Suprapubic skin (tissue), 4 donors: ENCODE measurements at regions not wholly inside any gene's neighbourhood (a gene's known extent, or its start where the extent isn't known, plus 50 kb on each side); places are given as distances from the start of the nearest gene placed in this dataset.

Experiments
- DNase-seq, 2 donors: peaks; one replicate each; pipeline ENCODE4 v3.0.0-alpha.2; 2019; ENCODE audit warnings: low spot score in 2 of 2
- H3K27ac ChIP-seq: fragments of 200-600 bp; sonication (generic); one replicate; pipeline ENCODE4 v1.5.1; 2019
- H3K27me3 ChIP-seq: fragments of 200-600 bp; sonication (generic); one replicate; pipeline ENCODE4 v1.5.1; 2019
- H3K36me3 ChIP-seq: fragments of 200-600 bp; sonication (generic); one replicate; pipeline ENCODE4 v1.5.1; 2019
- H3K4me1 ChIP-seq: fragments of 200-600 bp; sonication (generic); one replicate; pipeline ENCODE4 v1.5.1; 2019
- H3K4me3 ChIP-seq: fragments of 200-600 bp; sonication (generic); one replicate; pipeline ENCODE4 v1.5.1; 2019; ENCODE audit warnings: mild to moderate bottlenecking
- H3K9me3 ChIP-seq: fragments of 200-600 bp; sonication (generic); one replicate; pipeline ENCODE4 v1.5.1; 2019
- EP300 ChIP-seq: sonication (generic); formaldehyde crosslinking; IDR thresholded peaks from one replicate; pipeline ENCODE4 v1.6.1; 2017; ENCODE audit warnings: antibody characterized with exemption
- POLR2A ChIP-seq, 2 donors: fragments of 450-650 bp; IDR thresholded peaks; one replicate each; pipeline ENCODE4 v1.6.1; 2017; ENCODE audit warnings: antibody characterized with exemption in 2 of 2, mild to moderate bottlenecking in 2 of 2, moderate library complexity in 2 of 2
- POLR2AphosphoS5 ChIP-seq, 3 donors: sonication (generic); formaldehyde crosslinking; IDR thresholded peaks; one replicate each; pipeline ENCODE4 v1.6.1; 2017; ENCODE audit warnings: antibody characterized with exemption in 3 of 3
- WGBS: methylation state at CpG from one replicate; pipeline ENCODE4 v1.1.5; 2018; 5-methylcytosine and 5-hydroxymethylcytosine counted together
- TF ChIP-seq, protein P1 (sequence below), 2 donors: fragments of 200-600 bp in 1 of 2; fragments of 450-650 bp in 1 of 2; sonication (generic) in 1 of 2; IDR thresholded peaks; one replicate each; pipeline ENCODE4 v1.5.1; 2016 to 2019; ENCODE audit warnings: antibody characterized with exemption in 2 of 2, mild to moderate bottlenecking in 1 of 2, moderate library complexity in 1 of 2

DNA sequence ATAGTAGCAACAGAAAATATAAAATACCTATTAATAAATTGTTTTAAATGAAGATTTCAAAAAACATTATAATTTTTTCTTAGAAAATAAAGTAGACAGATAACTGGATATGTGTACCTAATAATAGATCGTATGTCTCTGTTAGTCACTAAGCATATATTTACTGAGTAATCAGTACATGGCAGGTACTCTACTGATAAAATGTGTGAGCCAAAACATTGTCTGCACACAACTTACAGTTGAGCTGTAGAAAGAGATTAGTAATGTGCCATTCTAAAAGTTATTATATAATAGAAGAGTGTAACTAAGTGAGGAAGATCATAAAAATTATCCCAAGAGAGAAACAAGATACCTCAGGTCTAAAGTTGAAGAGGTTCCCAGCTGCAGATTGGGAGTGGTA lies 929.9 kb upstream of the EPHA7 start:
- 66% methylated on average over 1 of the region's 1 CpG for WGBS
- no peak for DNase-seq
- no peaks in the 10 kb centered on the region for H3K4me1 ChIP-seq
- no peaks in the 10 kb centered on the region for H3K9me3 ChIP-seq
- no peak for TF ChIP-seq POLR2A (IDR thresholded peaks at IDR 0.05)
- no peak overlapping the region for H3K4me3 ChIP-seq
- H3K27ac ChIP-seq: no peak overlapping the region
- no peaks in the 10 kb centered on the region for H3K36me3 ChIP-seq
- no peaks in the 10 kb centered on the region for H3K27me3 ChIP-seq

DNA sequence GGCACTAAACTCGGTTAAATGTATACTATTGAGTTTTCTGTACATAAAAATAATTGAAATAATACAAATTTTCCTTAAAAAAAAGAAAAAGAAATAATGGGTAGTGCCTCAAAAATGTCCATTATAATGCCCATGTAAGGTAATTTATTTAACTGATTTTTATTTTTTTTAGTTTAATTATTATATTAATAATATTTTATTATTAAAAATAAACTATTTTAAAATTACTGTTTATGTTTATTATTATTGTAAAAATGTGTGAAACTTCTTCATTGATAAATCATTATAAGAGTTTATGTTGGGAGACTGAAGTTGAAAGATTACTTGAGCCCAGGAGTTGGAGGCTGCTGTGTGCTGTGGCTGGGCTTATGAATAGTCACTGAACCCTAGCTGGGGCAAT lies 925.5 kb upstream of the EPHA7 start:
- no peaks in the 10 kb centered on the region for H3K4me1 ChIP-seq
- H3K27me3 ChIP-seq: no peaks in the 10 kb centered on the region
- no peak for DNase-seq
- H3K9me3 ChIP-seq: no peaks in the 10 kb centered on the region
- H3K36me3 ChIP-seq: no peaks in the 10 kb centered on the region
- H3K4me3 ChIP-seq: no peak overlapping the region
- TF ChIP-seq, protein P1, sequence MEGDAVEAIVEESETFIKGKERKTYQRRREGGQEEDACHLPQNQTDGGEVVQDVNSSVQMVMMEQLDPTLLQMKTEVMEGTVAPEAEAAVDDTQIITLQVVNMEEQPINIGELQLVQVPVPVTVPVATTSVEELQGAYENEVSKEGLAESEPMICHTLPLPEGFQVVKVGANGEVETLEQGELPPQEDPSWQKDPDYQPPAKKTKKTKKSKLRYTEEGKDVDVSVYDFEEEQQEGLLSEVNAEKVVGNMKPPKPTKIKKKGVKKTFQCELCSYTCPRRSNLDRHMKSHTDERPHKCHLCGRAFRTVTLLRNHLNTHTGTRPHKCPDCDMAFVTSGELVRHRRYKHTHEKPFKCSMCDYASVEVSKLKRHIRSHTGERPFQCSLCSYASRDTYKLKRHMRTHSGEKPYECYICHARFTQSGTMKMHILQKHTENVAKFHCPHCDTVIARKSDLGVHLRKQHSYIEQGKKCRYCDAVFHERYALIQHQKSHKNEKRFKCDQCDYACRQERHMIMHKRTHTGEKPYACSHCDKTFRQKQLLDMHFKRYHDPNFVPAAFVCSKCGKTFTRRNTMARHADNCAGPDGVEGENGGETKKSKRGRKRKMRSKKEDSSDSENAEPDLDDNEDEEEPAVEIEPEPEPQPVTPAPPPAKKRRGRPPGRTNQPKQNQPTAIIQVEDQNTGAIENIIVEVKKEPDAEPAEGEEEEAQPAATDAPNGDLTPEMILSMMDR (IDR thresholded peaks at IDR 0.05): no peak
- TF ChIP-seq POLR2A (IDR thresholded peaks at IDR 0.05) (no peak), EP300 (no peak)
- no peak overlapping the region for H3K27ac ChIP-seq
- 82% methylated on average over 1 of the region's 1 CpG for WGBS

DNA sequence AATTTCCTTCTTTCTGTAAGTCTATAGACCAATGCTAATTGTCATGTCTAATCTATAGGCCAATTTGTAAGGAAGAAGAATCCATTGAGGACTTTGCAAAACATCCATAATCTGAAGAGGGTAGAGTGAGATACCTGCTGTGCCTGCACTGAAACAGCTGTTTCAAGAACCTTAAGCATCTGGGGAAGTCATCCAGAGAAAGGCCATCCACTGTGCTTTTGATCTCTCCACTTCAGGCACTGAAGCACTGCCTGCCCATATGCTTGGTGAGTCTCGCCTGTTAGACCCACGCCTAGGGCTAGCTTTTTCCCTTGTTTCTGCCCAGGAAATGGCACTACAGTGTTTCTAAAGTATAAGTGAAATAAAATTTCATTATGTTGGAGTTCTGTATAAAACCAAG lies 921.8 kb upstream of the EPHA7 start:
- H3K4me1 ChIP-seq: no peaks in the 10 kb centered on the region

DNA sequence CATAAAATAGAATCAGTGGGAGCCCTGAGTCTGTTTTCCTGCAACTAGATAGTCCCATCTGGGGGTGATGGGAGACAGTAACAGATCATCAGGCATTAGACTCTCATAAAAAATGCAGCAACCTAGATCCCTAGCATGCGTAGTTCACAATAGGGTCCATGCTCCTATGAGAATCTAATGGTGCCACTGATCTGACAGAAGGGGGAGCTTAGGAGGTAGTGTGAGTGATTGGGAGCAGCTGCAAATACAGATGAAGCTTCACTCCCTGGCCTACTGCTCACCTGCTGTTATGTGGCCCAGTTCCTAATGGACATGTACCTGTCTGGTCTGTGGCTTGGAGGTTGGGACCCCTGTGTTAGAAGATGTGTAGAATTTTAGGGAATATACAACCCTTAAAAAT lies 904.5 kb upstream of the EPHA7 start:
- Histone ChIP-seq H3K36me3 (no peaks in the 10 kb centered on the region), H3K27me3 (no peaks in the 10 kb centered on the region), H3K4me3 (no peak overlapping the region), H3K27ac (no peak overlapping the region), H3K9me3 (no peaks in the 10 kb centered on the region), H3K4me1 (no peaks in the 10 kb centered on the region)
- no peak for DNase-seq
- 83% methylated on average over 1 of the region's 1 CpG for WGBS
- TF ChIP-seq POLR2AphosphoS5 (IDR thresholded peaks at IDR 0.05) (no peak), EP300 (no peak), POLR2A (IDR thresholded peaks at IDR 0.05) (no peak)
- TF ChIP-seq, protein P1 (IDR thresholded peaks at IDR 0.05): no peak

More for the DNA sequence above, 921.8 kb upstream of the EPHA7 start:
- Histone ChIP-seq H3K36me3 (no peaks in the 10 kb centered on the region), H3K27ac (no peak overlapping the region), H3K9me3 (no peaks in the 10 kb centered on the region), H3K4me3 (no peak overlapping the region), H3K27me3 (no peaks in the 10 kb centered on the region)
- WGBS: 58% methylated on average over 2 of the region's 2 CpGs
- TF ChIP-seq POLR2A (IDR thresholded peaks at IDR 0.05): no peak
- no peak for TF ChIP-seq EP300
- TF ChIP-seq, protein P1 (IDR thresholded peaks at IDR 0.05): no peak
- TF ChIP-seq POLR2AphosphoS5 (IDR thresholded peaks at IDR 0.05): no peak
- DNase-seq: no peak

DNA sequence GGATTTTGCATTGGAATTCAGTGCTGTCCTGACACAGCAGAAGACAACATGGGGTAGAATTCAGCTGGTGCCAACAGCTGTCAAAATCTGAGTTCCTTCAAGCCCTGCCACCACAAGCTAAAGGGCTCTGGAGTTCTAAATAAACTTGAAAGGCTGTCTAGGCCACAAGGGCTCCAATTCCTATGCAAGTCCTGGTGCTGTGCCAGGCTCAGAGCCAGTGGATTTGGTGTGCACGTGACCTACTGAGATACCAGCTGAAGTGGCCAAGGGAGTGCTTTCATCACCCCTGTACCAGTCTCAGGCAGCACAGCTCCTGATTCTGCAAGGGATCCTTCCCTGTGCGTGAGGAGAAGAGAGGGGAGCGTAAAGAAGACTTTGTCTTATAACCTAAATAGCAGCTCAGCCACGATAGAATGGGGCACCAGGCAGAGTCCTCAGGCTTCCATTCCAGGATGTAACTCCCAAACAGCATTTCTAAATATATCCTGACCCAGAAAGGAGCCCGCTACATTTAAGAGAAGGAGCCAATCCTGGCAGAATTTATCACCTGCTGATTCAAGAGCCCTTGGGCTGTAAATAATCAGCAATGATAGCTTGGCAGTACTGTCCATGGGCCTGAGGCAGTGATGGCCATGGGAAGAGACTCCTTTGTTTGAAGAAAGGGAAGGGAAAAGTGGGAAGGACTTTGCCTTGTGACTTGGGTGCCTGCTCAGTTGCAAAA lies 881.2 kb upstream of the EPHA7 start:
- H3K36me3 ChIP-seq: no peaks in the 10 kb centered on the region
- H3K27me3 ChIP-seq: no peaks in the 10 kb centered on the region
- no peak overlapping the region for H3K4me3 ChIP-seq
- H3K4me1 ChIP-seq: no peaks in the 10 kb centered on the region
- TF ChIP-seq, protein P1 (IDR thresholded peaks at IDR 0.05): no peak
- TF ChIP-seq EP300 (no peak), POLR2A (IDR thresholded peaks at IDR 0.05) (no peak), POLR2AphosphoS5 (IDR thresholded peaks at IDR 0.05) (no peak)
- no peaks in the 10 kb centered on the region for H3K9me3 ChIP-seq
- no peak overlapping the region for H3K27ac ChIP-seq
- no peak for DNase-seq
- 71% methylated on average over 5 of the region's 5 CpGs for WGBS

DNA sequence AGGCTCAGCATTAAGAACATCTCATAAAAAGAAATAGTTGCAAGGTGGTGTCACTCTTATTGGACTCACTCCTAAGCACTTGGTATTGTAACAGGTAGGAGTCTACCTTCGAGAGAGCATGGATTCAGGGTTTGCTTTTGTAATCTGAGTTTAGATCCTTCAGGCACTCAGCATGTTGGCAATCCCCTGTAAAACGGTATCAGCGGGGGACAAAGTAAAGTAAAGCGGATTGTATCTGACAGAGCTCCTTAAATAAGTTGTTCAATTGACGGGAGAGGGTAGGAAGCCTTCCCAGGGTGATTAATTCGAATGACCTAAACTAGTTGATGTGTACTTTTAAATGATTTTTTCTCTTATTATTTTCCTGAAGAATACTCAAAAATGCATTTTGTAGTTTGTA lies 869.8 kb upstream of the EPHA7 start:
- no peak for DNase-seq
- Histone ChIP-seq H3K4me3 (no peak overlapping the region), H3K27ac (no peak overlapping the region), H3K4me1 (no peaks in the 10 kb centered on the region), H3K9me3 (no peaks in the 10 kb centered on the region), H3K27me3 (no peaks in the 10 kb centered on the region), H3K36me3 (no peaks in the 10 kb centered on the region)
- TF ChIP-seq POLR2A (IDR thresholded peaks at IDR 0.05) (no peak), POLR2AphosphoS5 (IDR thresholded peaks at IDR 0.05) (no peak), EP300 (no peak)
- TF ChIP-seq, protein P1 (IDR thresholded peaks at IDR 0.05): no peak
- 72% methylated on average over 6 of the region's 6 CpGs for WGBS
